Activated T-helper 9 cell treated with anti-CD3 and anti-CD28 coated beads, Interleukin-2, amount 50 U/mL, for 16 hours (primary cell): ENCODE measurements at regions not wholly inside any gene's neighbourhood (a gene's known extent, or its start where the extent isn't known, plus 50 kb on each side); places are given as distances from the start of the nearest gene placed in this dataset.

Source experiments
- DNase-seq: peaks from one replicate; pipeline ENCODE4 v3.0.0-alpha.2; 2020; ENCODE audit warnings: low read depth

- no peak for DNase-seq
Observed at GRCh38 chr6:147758303-147758702, 249.8 kb downstream of the SAMD5 start.

- DNase-seq = no peak
Observed at GRCh38 chr6:147759093-147759492, 250.6 kb downstream of the SAMD5 start.

GRCh38 chr6:147759536-147759935 lies 251.0 kb downstream of the SAMD5 start:
- DNase-seq = no peak

GRCh38 chr6:147765541-147765940 lies 257.1 kb downstream of the SAMD5 start:
- DNase-seq = no peak

GRCh38 chr6:147768969-147769368 lies 260.5 kb downstream of the SAMD5 start:
- DNase-seq = no peak

- DNase-seq = no peak
Observed at GRCh38 chr6:147769496-147770087, 261.1 kb downstream of the SAMD5 start.

GRCh38 chr6:147770221-147770620 lies 261.7 kb downstream of the SAMD5 start:
- DNase-seq = no peak

GRCh38 chr6:147772724-147773123 lies 264.2 kb downstream of the SAMD5 start:
- DNase-seq = no peak

- no peak for DNase-seq
Observed at GRCh38 chr6:147774856-147775255, 266.4 kb downstream of the SAMD5 start.

GRCh38 chr6:147776631-147777213 lies 268.2 kb downstream of the SAMD5 start:
- DNase-seq = no peak

- no peak for DNase-seq
Observed at GRCh38 chr6:147779624-147780023, 271.1 kb downstream of the SAMD5 start.

GRCh38 chr6:147782302-147782701 lies 273.8 kb downstream of the SAMD5 start:
- DNase-seq = no peak

GRCh38 chr6:147784371-147784770 lies 275.9 kb downstream of the SAMD5 start:
- no peak for DNase-seq

GRCh38 chr6:147787417-147787816 lies 278.9 kb downstream of the SAMD5 start:
- no peak for DNase-seq

- no peak for DNase-seq
Observed at GRCh38 chr6:147789430-147789947, 281.0 kb downstream of the SAMD5 start.

GRCh38 chr6:147793871-147794643 lies 285.6 kb downstream of the SAMD5 start:
- no peak for DNase-seq

GRCh38 chr6:147802459-147802858 lies 294.0 kb downstream of the SAMD5 start:
- no peak for DNase-seq

- no peak for DNase-seq
Observed at GRCh38 chr6:147805155-147805554, 296.7 kb downstream of the SAMD5 start.

- no peak for DNase-seq
Observed at GRCh38 chr6:147806697-147807096, 298.2 kb downstream of the SAMD5 start.

GRCh38 chr6:147808640-147809039 lies 300.1 kb downstream of the SAMD5 start:
- no peak for DNase-seq

- no peak for DNase-seq
Observed at GRCh38 chr6:147811913-147812629, 303.6 kb downstream of the SAMD5 start.

- no peak for DNase-seq
Observed at GRCh38 chr6:147817042-147817689, 308.7 kb downstream of the SAMD5 start.
